Ishikawa (cell line): ENCODE measurements at regions not wholly inside any gene's neighbourhood (a gene's known extent, or its start where the extent isn't known, plus 50 kb on each side); places are given as distances from the start of the nearest gene placed in this dataset.

ENCODE experiments used
- CEBPB ChIP-seq: IDR thresholded peaks from 2 replicates; pipeline ENCODE4 v1.6.1; 2012
- CREB1 ChIP-seq: IDR thresholded peaks from 2 replicates; pipeline ENCODE4 v1.6.1; 2012; ENCODE audit warnings: low read depth
- EGR1 ChIP-seq: IDR thresholded peaks from 2 replicates; pipeline ENCODE4 v1.6.1; 2012
- EP300 ChIP-seq: IDR thresholded peaks from 2 replicates; pipeline ENCODE4 v1.6.1; 2012; ENCODE audit warnings: borderline replicate concordance
- FOXM1 ChIP-seq: IDR thresholded peaks from 2 replicates; pipeline ENCODE4 v1.6.1; 2012; ENCODE audit warnings: low read depth, borderline replicate concordance
- MAX ChIP-seq: IDR thresholded peaks from 2 replicates; pipeline ENCODE4 v1.6.1; 2012
- NFIC ChIP-seq: IDR thresholded peaks from 2 replicates; pipeline ENCODE4 v1.6.1; 2012
- RAD21 ChIP-seq: IDR thresholded peaks from 2 replicates; pipeline ENCODE4 v1.6.1; 2012; ENCODE audit warnings: low read depth
- TAF1 ChIP-seq: IDR thresholded peaks from 2 replicates; pipeline ENCODE4 v1.6.1; 2012; ENCODE audit warnings: low read depth, mild to moderate bottlenecking
- TCF12 ChIP-seq: IDR thresholded peaks from 2 replicates; pipeline ENCODE4 v1.6.1; 2012; ENCODE audit warnings: low read depth
- TEAD4 ChIP-seq: IDR thresholded peaks from 2 replicates; pipeline ENCODE4 v1.6.1; 2012
- USF1 ChIP-seq: IDR thresholded peaks from 2 replicates; pipeline ENCODE4 v1.6.1; 2012
- YY1 ChIP-seq: IDR thresholded peaks from 2 replicates; pipeline ENCODE4 v1.6.1; 2012; ENCODE audit warnings: low read depth
- ZBTB7A ChIP-seq: IDR thresholded peaks from 2 replicates; pipeline ENCODE4 v1.6.1; 2012; ENCODE audit warnings: low read depth
- TF ChIP-seq, protein P1 (sequence below): IDR thresholded peaks from 2 replicates; pipeline ENCODE4 v1.6.1; 2012; ENCODE audit warnings: low read depth, mild to moderate bottlenecking

DNA sequence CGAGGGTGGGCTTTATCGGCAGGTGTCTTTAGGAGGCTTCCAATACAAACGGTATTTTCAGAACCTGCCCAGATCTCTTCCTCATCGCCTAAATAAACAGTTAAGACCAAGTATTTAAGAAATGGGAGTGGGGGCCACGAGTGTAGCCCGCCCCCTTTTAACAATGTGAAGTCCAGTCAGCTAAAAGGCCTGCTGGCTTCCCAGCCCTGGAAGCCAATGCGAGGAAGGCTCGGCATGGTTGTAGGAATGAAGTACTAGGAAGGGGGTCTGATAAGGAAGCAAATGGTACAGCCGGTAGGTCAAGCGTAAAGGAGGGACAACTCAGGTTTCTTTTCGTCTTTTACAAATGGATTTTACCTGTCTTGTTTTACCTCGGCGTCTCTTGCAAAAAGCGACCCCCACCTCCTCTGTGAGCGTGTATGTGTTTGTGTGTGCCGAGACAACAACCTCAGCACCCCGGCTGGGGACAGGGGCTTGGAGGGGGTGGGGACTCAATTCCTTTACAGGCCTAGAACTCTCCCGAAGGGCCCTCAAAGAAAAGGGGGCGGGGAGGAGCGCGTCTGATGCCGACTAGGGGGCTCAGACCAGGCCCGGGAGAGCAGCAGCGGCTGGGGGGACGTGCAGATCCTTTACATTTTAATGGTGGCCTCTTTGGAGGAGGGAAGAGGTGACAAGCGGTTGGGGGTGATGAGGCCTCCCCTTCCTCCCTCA, 147.6 kb downstream of the GPR85 start:
- TF ChIP-seq, protein P1, sequence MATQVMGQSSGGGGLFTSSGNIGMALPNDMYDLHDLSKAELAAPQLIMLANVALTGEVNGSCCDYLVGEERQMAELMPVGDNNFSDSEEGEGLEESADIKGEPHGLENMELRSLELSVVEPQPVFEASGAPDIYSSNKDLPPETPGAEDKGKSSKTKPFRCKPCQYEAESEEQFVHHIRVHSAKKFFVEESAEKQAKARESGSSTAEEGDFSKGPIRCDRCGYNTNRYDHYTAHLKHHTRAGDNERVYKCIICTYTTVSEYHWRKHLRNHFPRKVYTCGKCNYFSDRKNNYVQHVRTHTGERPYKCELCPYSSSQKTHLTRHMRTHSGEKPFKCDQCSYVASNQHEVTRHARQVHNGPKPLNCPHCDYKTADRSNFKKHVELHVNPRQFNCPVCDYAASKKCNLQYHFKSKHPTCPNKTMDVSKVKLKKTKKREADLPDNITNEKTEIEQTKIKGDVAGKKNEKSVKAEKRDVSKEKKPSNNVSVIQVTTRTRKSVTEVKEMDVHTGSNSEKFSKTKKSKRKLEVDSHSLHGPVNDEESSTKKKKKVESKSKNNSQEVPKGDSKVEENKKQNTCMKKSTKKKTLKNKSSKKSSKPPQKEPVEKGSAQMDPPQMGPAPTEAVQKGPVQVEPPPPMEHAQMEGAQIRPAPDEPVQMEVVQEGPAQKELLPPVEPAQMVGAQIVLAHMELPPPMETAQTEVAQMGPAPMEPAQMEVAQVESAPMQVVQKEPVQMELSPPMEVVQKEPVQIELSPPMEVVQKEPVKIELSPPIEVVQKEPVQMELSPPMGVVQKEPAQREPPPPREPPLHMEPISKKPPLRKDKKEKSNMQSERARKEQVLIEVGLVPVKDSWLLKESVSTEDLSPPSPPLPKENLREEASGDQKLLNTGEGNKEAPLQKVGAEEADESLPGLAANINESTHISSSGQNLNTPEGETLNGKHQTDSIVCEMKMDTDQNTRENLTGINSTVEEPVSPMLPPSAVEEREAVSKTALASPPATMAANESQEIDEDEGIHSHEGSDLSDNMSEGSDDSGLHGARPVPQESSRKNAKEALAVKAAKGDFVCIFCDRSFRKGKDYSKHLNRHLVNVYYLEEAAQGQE, result 0 out of 2 replicates have a peak, but pooled peaks have one; percentile 40
- no peak for TF ChIP-seq TCF12

- no peak for TF ChIP-seq MAX
- no peak for TF ChIP-seq FOXM1
- no peak for TF ChIP-seq YY1
- no peak for TF ChIP-seq EGR1
- TF ChIP-seq CREB1, result no peak
Measured at GRCh38 chr7:112937651-112938415, 147.6 kb upstream of the TMEM168 start.

DNA sequence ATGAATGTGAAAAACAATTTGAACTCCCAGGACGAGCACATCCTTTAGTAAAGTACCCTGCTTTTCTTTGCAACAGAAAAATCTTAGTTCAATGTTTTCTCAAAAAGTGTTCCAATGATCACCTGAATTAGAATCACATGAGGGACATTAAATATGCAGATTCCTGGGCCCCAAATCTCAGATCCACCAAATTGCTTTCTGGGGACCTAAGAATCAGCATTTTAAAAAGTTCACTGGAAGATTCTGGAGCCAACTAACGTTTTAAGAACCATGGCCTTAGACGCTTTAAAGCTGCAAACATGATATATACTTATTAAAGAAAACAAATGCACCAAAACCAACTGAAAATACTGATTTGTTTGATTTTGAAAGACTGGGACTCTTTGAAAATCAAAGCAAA, 143.4 kb upstream of the TMEM168 start:
- TF ChIP-seq, protein P1, result no peak
- no peak for TF ChIP-seq MAX
- TF ChIP-seq TEAD4, result no peak
- TF ChIP-seq EP300, result no peak
- TF ChIP-seq RAD21, result no peak
- TF ChIP-seq YY1, result no peak
- no peak for TF ChIP-seq TAF1
- TF ChIP-seq NFIC, result no peak
- no peak for TF ChIP-seq CEBPB
- no peak for TF ChIP-seq ZBTB7A
- no peak for TF ChIP-seq CREB1
- TF ChIP-seq EGR1, result no peak
- TF ChIP-seq USF1, result no peak

DNA sequence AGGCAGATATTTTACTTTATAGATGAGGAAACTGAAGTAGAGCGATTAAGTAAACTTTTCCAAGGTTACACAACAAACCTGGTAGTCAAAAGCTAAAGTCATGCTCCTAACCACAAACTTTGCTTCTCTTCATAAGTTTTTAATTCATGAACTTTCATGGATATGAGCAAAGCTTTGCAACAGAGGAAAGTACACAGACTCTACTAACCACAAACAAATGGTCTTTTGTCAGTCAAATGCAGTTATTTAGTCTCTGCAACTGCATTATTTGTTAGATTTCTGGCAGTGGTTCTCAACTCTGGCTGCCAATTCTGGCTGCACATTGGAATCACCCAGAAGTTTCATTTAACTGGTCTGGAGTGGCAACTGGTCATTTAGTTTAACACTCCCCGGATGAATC, 140.6 kb upstream of the TMEM168 start:
- no peak for TF ChIP-seq EP300
- TF ChIP-seq CREB1, result no peak
- TF ChIP-seq MAX, result no peak
- no peak for TF ChIP-seq FOXM1
- TF ChIP-seq RAD21, result no peak
- no peak for TF ChIP-seq YY1
- TF ChIP-seq TAF1, result no peak
- no peak for TF ChIP-seq NFIC
- no peak for TF ChIP-seq TEAD4
- TF ChIP-seq ZBTB7A, result no peak
- no peak for TF ChIP-seq USF1
- TF ChIP-seq, protein P1, result no peak
- no peak for TF ChIP-seq EGR1
- TF ChIP-seq CEBPB, result no peak
- TF ChIP-seq TCF12, result no peak
